ENCODE measurements at regions not wholly inside any gene's neighbourhood (a gene's known extent, or its start where the extent isn't known, plus 50 kb on each side); places are given as distances from the start of the nearest gene placed in this dataset.

DNA sequence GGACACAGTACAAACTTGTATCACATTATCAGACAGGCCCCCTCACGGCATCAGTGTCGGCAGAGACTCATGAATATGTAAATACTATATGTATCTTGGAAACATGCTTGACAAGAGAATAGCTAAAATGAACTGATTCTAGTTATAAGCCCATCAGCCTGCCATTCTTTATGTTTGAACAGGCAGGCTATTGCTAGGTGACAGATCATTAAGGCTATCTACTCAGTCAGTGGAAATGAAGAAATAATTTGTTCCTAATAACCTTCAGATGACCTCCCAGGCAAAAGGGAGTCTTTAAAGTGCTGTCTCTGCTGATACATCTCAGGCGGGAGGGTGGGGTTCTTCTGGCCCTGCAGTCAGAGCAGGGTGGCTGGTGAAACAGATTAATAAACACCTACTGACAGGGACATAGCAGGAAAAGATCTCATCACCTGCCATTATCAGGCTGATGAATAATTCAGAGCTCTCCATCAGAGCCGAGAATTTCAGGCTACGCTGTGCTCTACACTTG, 394.2 kb downstream of the RASEF start:
- Histone ChIP-seq H3K36me3 (ENCODE audit: control insufficient read depth in 2 of 2, insufficient read depth in 2 of 2, low read length in 1 of 2) (no peaks in the 10 kb centered on the region), H3K9me3 (ENCODE audit: control insufficient read depth in 2 of 2, insufficient read depth in 1 of 2, low read depth in 1 of 2, low read length in 1 of 2) (no peaks in the 10 kb centered on the region), H3K27me3 (ENCODE audit: control insufficient read depth in 1 of 2, insufficient read depth in 2 of 2, low read length in 2 of 2) (no peaks in the 10 kb centered on the region), H3K27ac (ENCODE audit: low read depth in 2 of 2, low read length in 1 of 2) (no peak overlapping the region), H3K4me3 (ENCODE audit: low read depth in 1 of 2, low read length in 2 of 2) (no peak overlapping the region), H3K4me1 (ENCODE audit: control insufficient read depth in 2 of 2, insufficient read depth in 2 of 2, low read length in 1 of 2) (no peaks in the 10 kb centered on the region)
- WGBS, 2 donors: 67 to 77% methylated on average over 5 of the region's 5 CpGs

- H3K27ac ChIP-seq (ENCODE audit: low read depth in 2 of 2, low read length in 1 of 2): no peak overlapping the region
- no peaks in the 10 kb centered on the region for H3K27me3 ChIP-seq (ENCODE audit: control insufficient read depth in 1 of 2, insufficient read depth in 2 of 2, low read length in 2 of 2)
- no peak overlapping the region for H3K4me3 ChIP-seq (ENCODE audit: low read depth in 1 of 2, low read length in 2 of 2)
- 92 to 94% methylated on average over 3 of the region's 3 CpGs for WGBS, 2 donors
- H3K4me1 ChIP-seq (ENCODE audit: control insufficient read depth in 2 of 2, insufficient read depth in 2 of 2, low read length in 1 of 2): no peaks in the 10 kb centered on the region
- no peaks in the 10 kb centered on the region for H3K36me3 ChIP-seq (ENCODE audit: control insufficient read depth in 2 of 2, insufficient read depth in 2 of 2, low read length in 1 of 2)
- H3K9me3 ChIP-seq (ENCODE audit: control insufficient read depth in 2 of 2, insufficient read depth in 1 of 2, low read depth in 1 of 2, low read length in 1 of 2): no peaks in the 10 kb centered on the region
Observed at GRCh38 chr9:82670000-82670399, 392.9 kb downstream of the RASEF start.

DNA sequence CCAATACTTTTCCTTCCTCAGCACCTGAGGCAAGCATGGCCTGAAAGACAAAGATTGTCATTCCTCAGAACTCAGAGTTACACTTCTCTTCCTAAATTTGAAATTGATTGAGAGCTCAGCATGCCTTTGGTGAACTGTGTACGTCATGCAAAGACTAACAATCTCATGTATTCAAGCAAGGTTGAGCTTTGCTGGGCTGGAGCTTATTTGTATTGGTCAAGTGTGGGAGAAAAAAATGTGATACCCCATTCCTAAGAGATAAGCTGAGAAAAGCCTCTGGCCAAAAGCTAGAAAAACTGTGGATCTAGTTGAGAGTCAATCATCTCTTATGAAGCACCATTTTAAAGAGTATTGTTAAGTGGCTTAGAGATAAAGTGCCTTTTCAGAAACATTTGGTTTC, 392.2 kb downstream of the RASEF start:
- no peak overlapping the region for H3K27ac ChIP-seq (ENCODE audit: low read depth in 2 of 2, low read length in 1 of 2)
- H3K4me3 ChIP-seq (ENCODE audit: low read depth in 1 of 2, low read length in 2 of 2): no peak overlapping the region
- 69 to 81% methylated on average over 1 of the region's 1 CpG for WGBS, 2 donors
- no peaks in the 10 kb centered on the region for H3K4me1 ChIP-seq (ENCODE audit: control insufficient read depth in 2 of 2, insufficient read depth in 2 of 2, low read length in 1 of 2)
- H3K9me3 ChIP-seq (ENCODE audit: control insufficient read depth in 2 of 2, insufficient read depth in 1 of 2, low read depth in 1 of 2, low read length in 1 of 2): no peaks in the 10 kb centered on the region
- no peaks in the 10 kb centered on the region for H3K27me3 ChIP-seq (ENCODE audit: control insufficient read depth in 1 of 2, insufficient read depth in 2 of 2, low read length in 2 of 2)
- H3K36me3 ChIP-seq (ENCODE audit: control insufficient read depth in 2 of 2, insufficient read depth in 2 of 2, low read length in 1 of 2): no peaks in the 10 kb centered on the region

GRCh38 chr9:82673201-82673600, 389.7 kb downstream of the RASEF start:
- no peak overlapping the region for H3K4me3 ChIP-seq (ENCODE audit: low read depth in 1 of 2, low read length in 2 of 2)
- no peaks in the 10 kb centered on the region for H3K9me3 ChIP-seq (ENCODE audit: control insufficient read depth in 2 of 2, insufficient read depth in 1 of 2, low read depth in 1 of 2, low read length in 1 of 2)
- H3K27ac ChIP-seq (ENCODE audit: low read depth in 2 of 2, low read length in 1 of 2): no peak overlapping the region
- H3K36me3 ChIP-seq (ENCODE audit: control insufficient read depth in 2 of 2, insufficient read depth in 2 of 2, low read length in 1 of 2): no peaks in the 10 kb centered on the region
- WGBS, 2 donors: 87 to 96% methylated on average over 1 of the region's 1 CpG
- no peaks in the 10 kb centered on the region for H3K4me1 ChIP-seq (ENCODE audit: control insufficient read depth in 2 of 2, insufficient read depth in 2 of 2, low read length in 1 of 2)
- no peaks in the 10 kb centered on the region for H3K27me3 ChIP-seq (ENCODE audit: control insufficient read depth in 1 of 2, insufficient read depth in 2 of 2, low read length in 2 of 2)

DNA sequence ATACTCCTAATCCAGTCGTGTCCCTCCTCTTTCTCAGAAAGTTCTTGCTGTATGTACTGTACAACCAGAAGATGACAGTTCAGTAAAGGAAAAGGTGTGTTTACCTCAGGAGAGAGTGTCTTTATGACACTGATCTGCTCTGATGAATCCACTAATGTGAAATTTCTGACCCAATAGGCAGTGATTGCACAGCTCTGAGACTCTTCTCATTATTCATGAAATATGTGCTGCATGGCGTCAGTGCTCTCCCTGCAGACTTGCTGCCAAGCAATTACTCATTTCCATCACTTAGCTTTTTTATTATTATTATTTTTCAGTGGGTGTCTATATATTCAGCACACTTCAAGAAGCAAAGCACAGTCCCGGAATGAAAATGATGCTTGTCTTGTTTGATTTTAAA, 389.0 kb downstream of the RASEF start:
- WGBS, 2 donors: 58 to 61% methylated on average over 3 of the region's 3 CpGs
- no peaks in the 10 kb centered on the region for H3K36me3 ChIP-seq (ENCODE audit: control insufficient read depth in 2 of 2, insufficient read depth in 2 of 2, low read length in 1 of 2)

GRCh38 chr9:82675102-82675501, 387.8 kb downstream of the RASEF start:
- WGBS, 2 donors: 83 to 85% methylated on average over 4 of the region's 4 CpGs
- Histone ChIP-seq H3K4me1 (ENCODE audit: control insufficient read depth in 2 of 2, insufficient read depth in 2 of 2, low read length in 1 of 2) (no peaks in the 10 kb centered on the region), H3K9me3 (ENCODE audit: control insufficient read depth in 2 of 2, insufficient read depth in 1 of 2, low read depth in 1 of 2, low read length in 1 of 2) (no peaks in the 10 kb centered on the region), H3K4me3 (ENCODE audit: low read depth in 1 of 2, low read length in 2 of 2) (no peak overlapping the region), H3K27ac (ENCODE audit: low read depth in 2 of 2, low read length in 1 of 2) (no peak overlapping the region), H3K27me3 (ENCODE audit: control insufficient read depth in 1 of 2, insufficient read depth in 2 of 2, low read length in 2 of 2) (no peaks in the 10 kb centered on the region), H3K36me3 (ENCODE audit: control insufficient read depth in 2 of 2, insufficient read depth in 2 of 2, low read length in 1 of 2) (no peaks in the 10 kb centered on the region)

More for the DNA sequence above, 389.0 kb downstream of the RASEF start:
- Histone ChIP-seq H3K4me3 (ENCODE audit: low read depth in 1 of 2, low read length in 2 of 2) (no peak overlapping the region), H3K4me1 (ENCODE audit: control insufficient read depth in 2 of 2, insufficient read depth in 2 of 2, low read length in 1 of 2) (no peaks in the 10 kb centered on the region), H3K9me3 (ENCODE audit: control insufficient read depth in 2 of 2, insufficient read depth in 1 of 2, low read depth in 1 of 2, low read length in 1 of 2) (no peaks in the 10 kb centered on the region), H3K27me3 (ENCODE audit: control insufficient read depth in 1 of 2, insufficient read depth in 2 of 2, low read length in 2 of 2) (no peaks in the 10 kb centered on the region), H3K27ac (ENCODE audit: low read depth in 2 of 2, low read length in 1 of 2) (no peak overlapping the region)

DNA sequence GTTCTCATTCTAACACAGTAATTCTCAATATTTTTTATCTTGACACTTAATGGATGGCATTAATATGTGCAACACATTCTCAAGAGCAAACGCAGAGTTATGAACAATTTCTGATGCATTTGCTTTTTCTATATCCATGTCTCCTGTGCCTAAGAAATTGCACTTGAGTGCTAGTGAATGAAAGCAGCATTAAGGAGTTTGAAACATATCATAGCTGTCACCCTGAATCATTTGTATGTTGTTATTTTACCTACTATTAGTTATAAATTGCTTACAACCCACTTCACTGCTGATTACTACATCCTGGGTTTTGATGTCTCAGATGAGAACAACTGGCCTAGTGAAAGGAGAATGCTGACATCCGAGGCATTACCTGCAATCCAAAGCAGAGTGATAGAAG, 387.3 kb downstream of the RASEF start:
- H3K4me1 ChIP-seq (ENCODE audit: control insufficient read depth in 2 of 2, insufficient read depth in 2 of 2, low read length in 1 of 2): no peaks in the 10 kb centered on the region
- no peaks in the 10 kb centered on the region for H3K9me3 ChIP-seq (ENCODE audit: control insufficient read depth in 2 of 2, insufficient read depth in 1 of 2, low read depth in 1 of 2, low read length in 1 of 2)
- H3K36me3 ChIP-seq (ENCODE audit: control insufficient read depth in 2 of 2, insufficient read depth in 2 of 2, low read length in 1 of 2): no peaks in the 10 kb centered on the region
- no peak overlapping the region for H3K4me3 ChIP-seq (ENCODE audit: low read depth in 1 of 2, low read length in 2 of 2)
- H3K27me3 ChIP-seq (ENCODE audit: control insufficient read depth in 1 of 2, insufficient read depth in 2 of 2, low read length in 2 of 2): no peaks in the 10 kb centered on the region
- WGBS, 2 donors: 78 to 85% methylated on average over 2 of the region's 2 CpGs
- H3K27ac ChIP-seq (ENCODE audit: low read depth in 2 of 2, low read length in 1 of 2): no peak overlapping the region

DNA sequence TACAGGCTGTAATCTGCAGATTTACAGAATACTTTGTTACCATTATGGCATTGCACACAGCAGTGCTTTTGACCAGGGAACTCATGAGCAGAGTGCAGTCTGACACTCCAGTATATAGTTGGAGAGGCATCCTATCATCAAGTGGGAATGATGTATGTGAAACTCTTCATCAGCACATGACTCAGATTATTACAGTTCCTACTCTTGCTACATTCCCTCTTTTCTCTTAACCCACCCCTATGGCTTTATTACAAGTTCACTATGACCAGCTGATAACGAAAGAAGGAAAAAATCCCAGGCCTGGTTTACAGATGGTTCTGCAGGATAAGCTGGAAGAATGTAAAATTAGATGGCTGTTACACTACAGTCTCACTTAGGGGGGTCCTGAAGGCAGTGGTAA, 385.9 kb downstream of the RASEF start:
- 68 to 74% methylated on average over 1 of the region's 1 CpG for whole genome bisulfite sequencing, 2 donors
- H3K36me3 ChIP-seq (ENCODE audit: control insufficient read depth in 2 of 2, insufficient read depth in 2 of 2, low read length in 1 of 2): no peaks in the 10 kb centered on the region

DNA sequence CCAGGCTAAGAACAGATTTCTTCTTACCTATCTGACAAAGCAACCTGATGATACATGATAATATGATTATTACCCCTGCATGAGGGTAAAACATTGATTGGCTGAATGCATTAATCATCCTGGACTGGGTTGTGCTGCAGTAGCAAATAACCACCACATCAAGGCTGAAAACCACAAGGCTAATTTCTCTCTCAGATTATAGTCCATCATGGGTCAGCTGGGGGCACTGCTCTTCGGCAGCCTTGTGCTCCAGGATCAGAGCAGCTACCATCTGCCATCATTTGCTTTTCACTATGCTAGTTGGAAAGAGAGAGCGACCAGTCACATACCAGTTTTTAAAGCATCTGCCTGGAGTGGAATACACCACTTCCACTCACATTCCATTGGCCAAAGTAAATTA, 383.5 kb downstream of the RASEF start:
- no peak overlapping the region for H3K4me3 ChIP-seq (ENCODE audit: low read depth in 1 of 2, low read length in 2 of 2)
- WGBS, 2 donors: 80 to 89% methylated on average over 2 of the region's 2 CpGs
- H3K36me3 ChIP-seq (ENCODE audit: control insufficient read depth in 2 of 2, insufficient read depth in 2 of 2, low read length in 1 of 2): no peaks in the 10 kb centered on the region
- no peaks in the 10 kb centered on the region for H3K9me3 ChIP-seq (ENCODE audit: control insufficient read depth in 2 of 2, insufficient read depth in 1 of 2, low read depth in 1 of 2, low read length in 1 of 2)
- H3K4me1 ChIP-seq (ENCODE audit: control insufficient read depth in 2 of 2, insufficient read depth in 2 of 2, low read length in 1 of 2): no peaks in the 10 kb centered on the region
- no peaks in the 10 kb centered on the region for H3K27me3 ChIP-seq (ENCODE audit: control insufficient read depth in 1 of 2, insufficient read depth in 2 of 2, low read length in 2 of 2)
- no peak overlapping the region for H3K27ac ChIP-seq (ENCODE audit: low read depth in 2 of 2, low read length in 1 of 2)

More for the DNA sequence above, 385.9 kb downstream of the RASEF start:
- Histone ChIP-seq H3K27ac (ENCODE audit: low read depth in 2 of 2, low read length in 1 of 2) (no peak overlapping the region), H3K4me1 (ENCODE audit: control insufficient read depth in 2 of 2, insufficient read depth in 2 of 2, low read length in 1 of 2) (no peaks in the 10 kb centered on the region), H3K9me3 (ENCODE audit: control insufficient read depth in 2 of 2, insufficient read depth in 1 of 2, low read depth in 1 of 2, low read length in 1 of 2) (no peaks in the 10 kb centered on the region), H3K4me3 (ENCODE audit: low read depth in 1 of 2, low read length in 2 of 2) (no peak overlapping the region), H3K27me3 (ENCODE audit: control insufficient read depth in 1 of 2, insufficient read depth in 2 of 2, low read length in 2 of 2) (no peaks in the 10 kb centered on the region)

DNA sequence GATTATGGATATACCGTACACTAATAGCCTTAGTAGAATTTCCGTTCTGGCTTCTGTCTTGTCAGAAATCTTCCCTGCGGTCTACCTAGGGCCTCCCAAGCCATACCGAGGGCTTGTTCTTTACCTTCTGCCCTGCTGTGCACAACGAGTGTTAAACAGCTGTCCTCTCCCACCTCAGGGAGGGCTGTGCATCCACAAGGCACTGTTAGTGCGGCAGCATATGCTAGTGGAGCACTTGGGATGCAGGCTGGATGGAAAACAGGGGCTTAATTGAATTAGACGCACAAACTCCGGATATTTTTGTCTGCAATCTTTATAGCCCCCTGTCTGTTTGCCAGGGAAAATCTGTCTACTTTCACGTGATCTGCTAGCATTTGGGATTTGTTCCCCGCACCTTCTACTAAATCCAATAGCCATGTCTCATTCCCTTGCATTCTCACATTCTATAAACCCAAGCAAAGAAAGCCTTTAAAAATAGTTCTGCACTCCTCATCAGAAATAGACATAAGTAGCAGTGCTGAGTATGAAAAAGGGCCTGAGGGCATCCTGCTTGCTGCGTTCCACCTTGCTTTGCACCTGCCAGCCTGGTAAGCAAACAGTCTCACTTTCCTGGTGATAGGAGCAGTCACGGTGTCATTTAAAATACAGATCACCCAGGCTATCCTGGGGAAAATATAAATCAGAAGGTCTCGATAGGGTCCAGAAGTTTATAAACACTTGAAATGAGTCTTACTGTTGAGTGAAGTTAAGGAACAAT, 382.6 kb downstream of the RASEF start:
- no peaks in the 10 kb centered on the region for H3K36me3 ChIP-seq (ENCODE audit: control insufficient read depth in 2 of 2, insufficient read depth in 2 of 2, low read length in 1 of 2)
- H3K4me3 ChIP-seq (ENCODE audit: low read depth in 1 of 2, low read length in 2 of 2): no peak overlapping the region
- no peaks in the 10 kb centered on the region for H3K27me3 ChIP-seq (ENCODE audit: control insufficient read depth in 1 of 2, insufficient read depth in 2 of 2, low read length in 2 of 2)
- 68 to 72% methylated on average over 13 of the region's 13 CpGs for WGBS, 2 donors
- no peaks in the 10 kb centered on the region for H3K4me1 ChIP-seq (ENCODE audit: control insufficient read depth in 2 of 2, insufficient read depth in 2 of 2, low read length in 1 of 2)
- no peak overlapping the region for H3K27ac ChIP-seq (ENCODE audit: low read depth in 2 of 2, low read length in 1 of 2)
- no peaks in the 10 kb centered on the region for H3K9me3 ChIP-seq (ENCODE audit: control insufficient read depth in 2 of 2, insufficient read depth in 1 of 2, low read depth in 1 of 2, low read length in 1 of 2)
